NCI-H2196 (cell line): ENCODE measurements at regions not wholly inside any gene's neighbourhood (a gene's known extent, or its start where the extent isn't known, plus 50 kb on each side); places are given as distances from the start of the nearest gene placed in this dataset.
"Not testable (repeated sequence)": the region's sequence is repeated elsewhere in the genome, so short reads cannot be mapped to it uniquely, and the experiment has no call there.

Experiments used
- DNase-seq: peaks from one replicate; lab custom pipeline; 2025; ENCODE audit not compliant: unreplicated experiment; lab: John Stamatoyannopoulos, UW

DNA sequence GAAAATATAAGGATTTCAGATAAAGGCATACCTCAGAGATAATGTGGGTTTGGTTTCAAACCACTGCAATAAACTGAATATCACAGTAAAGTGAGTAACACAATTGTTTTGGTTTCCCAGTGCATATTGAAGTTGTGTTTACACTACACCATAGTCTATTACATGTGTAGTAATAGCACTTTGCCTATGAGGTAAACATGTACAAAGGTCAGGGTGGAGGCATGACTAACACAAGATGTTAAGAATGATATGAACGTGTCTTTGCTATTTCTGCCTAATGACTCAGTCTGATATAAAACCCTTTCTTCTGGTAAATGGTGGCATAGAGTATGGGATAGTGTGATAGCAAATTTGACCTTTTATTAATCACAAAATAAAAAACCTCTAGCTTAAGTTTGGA is 621.5 kb upstream of the ADGRL2 start:
- DNase-seq: no peak

- DNase-seq: not testable (repeated sequence)
Measured at GRCh38 chr1:81178431-81179093, 622.2 kb upstream of the ADGRL2 start.

- no peak for DNase-seq
Measured at GRCh38 chr1:81174811-81175476, 625.8 kb upstream of the ADGRL2 start.

GRCh38 chr1:81174052-81174451 is 626.7 kb upstream of the ADGRL2 start:
- no peak for DNase-seq

GRCh38 chr1:81172483-81172882 is 628.3 kb upstream of the ADGRL2 start:
- DNase-seq: no peak

- DNase-seq: no peak
Measured at GRCh38 chr1:81170721-81171120, 630.0 kb upstream of the ADGRL2 start.

DNA sequence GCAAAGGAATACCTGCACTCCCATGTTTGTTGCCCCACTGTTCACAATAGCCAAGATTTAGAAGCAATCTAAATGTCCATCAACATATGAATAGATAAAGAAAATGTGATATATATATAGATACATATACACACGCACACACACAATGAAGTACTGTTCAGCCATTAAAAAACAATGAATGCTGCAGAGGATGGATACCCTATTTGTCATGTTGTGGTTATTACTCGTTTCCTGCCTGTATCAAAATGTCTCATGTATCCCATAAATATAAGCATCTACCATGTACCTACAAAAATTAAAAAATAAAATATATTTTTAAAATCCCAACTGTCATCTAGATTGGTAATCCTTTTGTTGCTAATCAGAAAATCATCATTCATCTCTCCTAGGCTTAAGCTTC is 634.8 kb upstream of the ADGRL2 start:
- DNase-seq: no peak

DNA sequence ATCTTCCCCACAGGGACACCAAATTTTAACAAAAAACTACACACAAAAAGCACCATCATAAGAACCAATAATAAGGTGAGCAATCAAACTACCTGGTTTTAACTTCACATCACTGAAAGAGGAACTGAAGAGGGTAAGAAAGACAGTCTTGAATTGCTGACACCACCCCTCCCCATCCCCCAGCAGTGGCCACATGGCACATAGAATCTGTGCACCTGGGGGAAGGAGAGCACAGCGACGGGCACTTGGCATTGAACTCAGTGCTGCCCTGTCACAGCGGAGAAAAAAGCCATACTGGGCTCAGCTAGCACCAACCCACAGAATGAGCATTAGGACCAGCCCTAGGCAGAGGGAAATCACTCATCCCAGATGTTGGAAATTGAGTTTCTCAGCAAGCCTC is 640.0 kb upstream of the ADGRL2 start:
- DNase-seq: no peak

GRCh38 chr1:81158592-81158991 is 642.1 kb upstream of the ADGRL2 start:
- DNase-seq: no peak

- DNase-seq: no peak
Measured at GRCh38 chr1:81157686-81158085, 643.0 kb upstream of the ADGRL2 start.

DNA sequence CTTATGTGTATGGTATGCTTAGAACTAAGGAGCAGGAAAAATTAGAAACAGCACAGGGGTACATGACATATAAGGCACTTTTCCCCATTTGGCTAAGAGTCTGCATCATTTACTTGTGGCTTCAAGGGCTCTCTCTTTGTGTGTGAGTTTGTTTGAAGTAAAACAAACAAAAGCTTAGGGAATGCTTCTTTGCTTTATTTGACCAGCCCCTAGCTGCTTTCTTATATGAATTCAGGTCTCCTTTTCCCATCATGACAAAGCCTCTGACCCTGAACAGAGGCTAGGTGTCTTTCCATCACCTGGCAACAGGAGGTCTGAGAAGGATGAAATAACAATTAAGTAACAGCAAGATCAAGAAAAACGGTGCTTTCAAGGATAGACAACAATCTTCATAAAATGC is 643.8 kb upstream of the ADGRL2 start:
- DNase-seq: no peak

DNA sequence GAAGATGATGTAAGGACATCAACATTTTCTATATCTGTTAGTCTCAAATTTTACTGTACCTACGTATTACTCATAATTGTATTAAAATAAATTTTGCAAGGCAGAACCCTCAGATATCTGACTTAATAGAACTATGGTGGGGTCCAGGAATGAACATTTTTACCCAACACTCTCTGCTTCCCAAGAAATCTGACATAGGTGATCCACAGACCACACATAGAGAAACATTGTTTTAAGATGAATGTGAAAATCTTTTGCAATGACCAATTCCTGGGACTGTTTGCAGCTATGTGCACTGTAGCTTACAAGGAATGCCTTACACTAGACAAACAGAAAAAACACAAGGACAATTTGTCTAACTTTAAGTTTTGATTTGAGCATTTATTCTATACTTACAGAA is 645.6 kb upstream of the ADGRL2 start:
- DNase-seq: no peak

- DNase-seq: no peak
Measured at GRCh38 chr1:81151206-81151605, 649.5 kb upstream of the ADGRL2 start.

GRCh38 chr1:81149649-81150325 is 650.9 kb upstream of the ADGRL2 start:
- no peak for DNase-seq

DNA sequence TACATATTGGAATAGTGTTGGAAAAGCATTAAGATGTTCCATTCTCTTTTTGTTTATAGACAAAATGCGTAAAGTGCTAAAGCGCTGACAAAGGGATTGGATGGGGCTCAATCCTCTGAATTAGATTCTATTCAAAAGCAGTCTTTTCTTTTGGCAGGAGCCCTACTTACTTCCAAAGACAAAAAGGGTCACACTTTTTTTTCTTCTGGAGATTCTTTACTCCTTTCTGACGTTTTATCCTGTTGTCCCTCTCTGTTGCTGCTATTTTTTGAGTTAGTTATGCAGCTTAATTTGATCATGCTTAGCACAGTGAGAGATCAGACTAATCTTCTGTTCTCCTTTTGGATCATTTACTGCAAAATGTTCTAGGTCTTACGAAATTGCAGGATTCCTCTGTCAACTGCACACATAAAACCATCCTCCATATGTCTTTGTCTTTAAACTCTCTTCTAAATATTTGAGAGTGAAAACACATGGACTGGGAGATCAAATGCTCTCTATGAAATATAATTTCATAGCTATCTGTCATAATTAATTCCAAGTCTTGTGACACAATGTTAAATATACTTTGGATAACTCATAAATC is 656.4 kb upstream of the ADGRL2 start:
- no peak for DNase-seq

- DNase-seq: no peak
Measured at GRCh38 chr1:81142099-81142826, 658.5 kb upstream of the ADGRL2 start.

GRCh38 chr1:81135524-81135923 is 665.2 kb upstream of the ADGRL2 start:
- DNase-seq: no peak

GRCh38 chr1:81129776-81130175 is 671.0 kb upstream of the ADGRL2 start:
- no peak for DNase-seq

DNA sequence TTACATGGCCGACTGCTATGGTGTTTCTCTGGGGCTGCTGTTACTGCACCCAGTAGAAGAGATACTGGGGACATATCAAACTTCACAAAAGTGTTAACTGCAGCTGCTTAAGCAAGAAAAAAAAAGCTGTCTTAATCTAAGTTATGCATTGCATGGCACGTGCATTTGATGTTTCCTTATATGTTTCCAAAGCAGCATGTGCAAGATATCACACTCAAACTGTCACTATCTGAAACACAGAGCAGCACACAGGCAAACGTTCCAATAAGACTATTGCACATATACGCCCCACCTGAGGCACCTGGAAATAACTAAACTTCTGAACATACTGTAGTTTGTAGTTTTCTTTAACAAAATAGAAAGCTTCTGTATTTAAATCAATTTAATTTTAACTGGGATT is 671.4 kb upstream of the ADGRL2 start:
- DNase-seq: no peak

GRCh38 chr1:81128079-81128478 is 672.7 kb upstream of the ADGRL2 start:
- no peak for DNase-seq

- no peak for DNase-seq
Measured at GRCh38 chr1:81126989-81127581, 673.6 kb upstream of the ADGRL2 start.
